ENCODE measurements at regions not wholly inside any gene's neighbourhood (a gene's known extent, or its start where the extent isn't known, plus 50 kb on each side); places are given as distances from the start of the nearest gene placed in this dataset.
"Not testable (repeated sequence)": the region's sequence is repeated elsewhere in the genome, so short reads cannot be mapped to it uniquely, and the experiment has no call there.

- no peak for DNase-seq
Measured at GRCh38 chr6:11845664-11846577, 67.3 kb upstream of the ADTRP start.

- DNase-seq = not testable (repeated sequence)
Measured at GRCh38 chr6:11842795-11843194, 64.2 kb upstream of the ADTRP start.

- no peak for DNase-seq
Measured at GRCh38 chr6:11835065-11835464, 56.5 kb upstream of the ADTRP start.

GRCh38 chr6:11833626-11834592 is 55.3 kb upstream of the ADTRP start:
- no peak for DNase-seq

DNA sequence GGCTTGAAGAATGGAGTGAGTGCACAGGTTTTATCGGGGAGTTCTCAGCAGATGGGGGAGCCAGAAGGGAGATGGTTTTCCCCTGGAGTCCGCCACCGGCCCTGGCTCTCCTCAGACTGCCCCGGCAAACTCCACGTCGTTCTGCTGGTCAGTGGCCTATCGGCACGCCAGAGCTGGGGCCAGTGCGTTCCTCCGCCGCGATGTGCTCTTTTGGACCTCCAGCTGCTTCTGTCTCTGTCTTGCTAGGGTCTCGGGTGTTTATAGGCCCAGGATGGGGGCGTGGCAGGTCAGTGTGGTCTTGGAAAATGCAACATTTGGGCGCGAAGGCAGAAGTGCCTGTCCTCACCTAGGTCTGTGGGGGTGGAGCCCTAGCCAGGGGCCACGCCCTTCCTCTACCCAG is 53.0 kb upstream of the ADTRP start:
- no peak for DNase-seq

DNA sequence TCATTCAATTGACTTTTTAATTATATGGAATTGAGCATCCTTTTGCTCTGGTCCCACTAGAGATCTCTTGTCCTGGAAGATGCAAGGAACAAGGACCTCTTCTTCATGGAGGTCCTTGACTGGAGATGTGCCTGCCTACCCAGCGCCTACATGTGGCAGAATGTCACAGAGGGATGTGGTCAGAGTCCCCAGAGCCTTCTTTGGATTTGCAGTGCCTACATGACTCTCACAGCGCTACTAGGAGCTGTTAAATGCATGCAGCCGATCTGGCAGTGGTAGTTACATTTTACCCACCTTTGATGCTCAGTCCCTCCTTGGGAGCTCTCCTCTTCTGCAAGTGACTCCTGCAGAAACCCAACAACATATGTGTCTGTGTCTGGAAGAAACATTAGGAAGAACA is 51.9 kb upstream of the ADTRP start:
- no peak for DNase-seq

GRCh38 chr6:11830105-11830504 is 51.5 kb upstream of the ADTRP start:
- DNase-seq = no peak

DNA sequence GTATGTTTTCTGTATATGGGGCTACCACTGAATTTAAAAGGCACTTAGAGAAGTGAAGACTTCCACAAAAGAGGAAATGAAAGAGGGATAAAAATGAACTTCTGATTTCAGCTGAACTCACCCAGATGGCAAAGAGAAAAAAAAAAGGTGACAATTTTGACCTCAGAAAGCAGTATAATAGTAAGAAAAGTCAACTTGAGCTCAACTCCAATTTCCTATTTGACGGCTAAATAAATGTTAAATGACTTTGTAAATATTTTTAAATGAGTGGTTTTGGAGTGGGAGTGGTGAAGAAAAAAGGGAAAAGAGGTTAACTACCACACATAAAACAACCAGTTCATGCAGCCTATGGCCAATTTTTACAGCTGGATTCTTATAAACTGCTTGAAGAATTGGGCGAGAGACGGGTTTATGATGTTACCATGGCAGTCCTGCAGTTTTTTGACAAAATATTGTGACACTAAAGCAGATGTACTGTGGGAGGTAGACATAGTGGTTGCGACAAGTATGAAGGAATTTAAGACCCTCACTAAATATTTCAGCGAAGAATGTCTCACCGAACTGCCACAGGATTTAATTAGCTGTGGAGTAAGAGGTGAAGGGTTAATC is 49.8 kb upstream of the ADTRP start:
- DNase-seq = no peak

Measured in NCI-H1436 (cell line).